ENCODE measurements at regions not wholly inside any gene's neighbourhood (a gene's known extent, or its start where the extent isn't known, plus 50 kb on each side); places are given as distances from the start of the nearest gene placed in this dataset.

DNA sequence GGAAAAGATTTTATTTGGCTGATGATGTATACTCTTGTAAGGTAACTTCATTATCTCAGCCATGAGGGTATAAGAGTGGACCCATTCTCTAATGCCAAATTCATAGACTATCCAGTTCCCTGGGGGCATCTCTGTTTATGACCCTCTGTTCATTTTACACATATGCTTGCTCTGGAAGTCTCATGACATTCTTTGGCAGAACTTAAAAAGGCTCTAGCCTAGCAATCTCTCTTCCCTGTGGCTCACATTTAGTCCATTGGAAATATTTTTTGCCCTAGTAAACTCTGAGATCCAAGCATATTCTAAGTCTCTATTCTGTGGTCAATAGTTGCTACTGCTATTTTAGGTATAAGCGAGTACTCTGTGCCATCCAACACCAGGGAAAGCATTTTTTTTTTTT is 1201.8 kb upstream of the ZEB2 start:
- no peak for DNase-seq

DNA sequence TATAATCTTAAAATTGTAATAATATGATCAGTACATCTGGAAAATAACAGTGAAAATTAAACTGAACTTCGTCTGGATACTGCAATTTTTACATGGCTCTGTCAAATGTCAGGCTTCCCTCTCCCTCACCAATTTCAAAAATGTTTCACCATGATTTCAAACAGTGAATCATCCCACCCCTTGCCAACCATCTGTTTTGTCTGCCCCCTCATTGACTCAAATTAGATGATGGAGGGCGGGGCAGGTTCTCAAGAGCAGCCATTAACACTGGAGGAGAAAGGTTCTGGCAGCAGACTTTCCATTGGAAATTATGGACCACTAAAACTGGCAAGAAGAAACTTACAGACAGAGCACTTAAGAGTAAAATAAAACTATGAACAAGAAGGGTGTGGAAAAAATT is 1195.7 kb upstream of the ZEB2 start:
- no peak for DNase-seq

DNA sequence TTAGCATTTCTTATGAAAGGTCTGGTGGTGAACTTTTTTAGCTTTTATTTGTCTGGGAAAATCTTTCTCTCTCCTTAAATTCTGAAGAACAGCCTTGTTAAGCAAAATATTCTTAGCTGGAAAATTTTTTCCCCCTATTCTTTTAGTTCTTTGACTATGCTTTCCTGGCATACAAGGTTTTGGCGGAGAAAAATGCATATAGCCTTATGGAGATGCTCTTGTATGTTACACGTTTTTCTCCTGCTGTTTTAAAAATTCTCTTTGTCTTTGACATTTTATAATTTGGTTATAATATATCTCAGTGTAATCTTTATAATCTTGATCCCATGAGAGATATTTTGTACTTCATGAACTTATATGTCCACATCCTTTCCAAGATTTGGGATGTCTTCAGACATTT is 1190.4 kb upstream of the ZEB2 start:
- no peak for DNase-seq

DNA sequence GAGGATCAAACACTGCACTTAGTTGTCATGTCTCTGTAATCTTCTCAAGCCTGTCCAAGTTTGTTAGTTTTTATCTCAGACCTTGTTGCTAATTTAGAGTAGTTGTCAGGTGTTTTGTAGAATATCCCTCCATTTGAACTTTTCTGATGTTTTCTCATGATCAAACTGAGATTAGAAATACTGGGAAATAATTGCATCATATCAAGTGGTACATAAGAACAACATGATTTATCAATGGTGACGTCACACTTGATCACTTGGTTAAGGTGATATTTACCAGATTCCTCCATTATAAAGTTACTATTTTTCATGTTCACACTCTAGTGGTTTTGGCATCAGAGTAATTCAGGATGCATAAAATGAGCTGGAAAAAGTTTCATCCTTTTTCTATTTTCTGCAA is 1182.4 kb upstream of the ZEB2 start:
- DNase-seq = no peak

DNA sequence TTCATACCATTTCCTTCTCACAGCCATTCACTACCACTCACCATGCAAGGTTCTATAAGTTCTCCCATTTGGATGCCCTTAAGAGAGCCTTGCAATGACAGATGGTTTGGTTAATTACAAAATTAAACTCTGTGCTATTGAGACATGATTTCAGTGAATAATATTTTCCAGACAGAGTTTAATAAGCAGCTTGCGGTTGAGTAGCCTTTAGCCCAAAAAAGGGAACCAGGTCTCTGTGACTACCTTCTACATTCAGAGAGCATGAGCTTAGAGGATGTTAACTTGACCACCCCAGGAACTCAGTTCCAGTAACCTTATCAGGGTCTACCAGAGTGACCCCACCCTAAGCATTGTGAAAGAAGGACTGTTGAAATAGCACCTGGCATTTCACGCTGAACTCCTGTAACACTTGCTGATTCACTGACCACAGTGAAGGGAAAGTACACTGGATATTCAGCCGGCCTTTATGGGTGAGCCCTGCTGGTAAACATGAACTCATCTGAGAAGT is 1173.1 kb upstream of the ZEB2 start:
- DNase-seq = no peak

DNA sequence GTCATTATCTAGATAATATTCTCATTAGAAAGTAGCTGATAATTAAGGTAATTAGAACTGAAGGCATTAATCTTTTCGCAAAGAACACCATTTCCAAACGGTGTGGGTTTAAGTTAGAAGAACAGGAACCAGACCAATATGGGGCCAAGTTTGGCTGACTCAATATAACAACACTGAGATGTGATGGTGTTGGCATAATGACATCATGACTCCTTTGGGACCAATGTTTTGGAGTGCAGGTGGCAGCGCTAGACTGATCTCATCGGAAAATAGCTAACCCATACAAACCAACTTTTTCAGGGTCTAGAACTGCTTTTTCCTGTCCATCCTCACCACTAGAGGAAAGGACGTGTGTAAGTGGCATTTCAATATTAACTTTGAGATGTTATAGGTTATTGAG is 1171.7 kb upstream of the ZEB2 start:
- DNase-seq = no peak

DNA sequence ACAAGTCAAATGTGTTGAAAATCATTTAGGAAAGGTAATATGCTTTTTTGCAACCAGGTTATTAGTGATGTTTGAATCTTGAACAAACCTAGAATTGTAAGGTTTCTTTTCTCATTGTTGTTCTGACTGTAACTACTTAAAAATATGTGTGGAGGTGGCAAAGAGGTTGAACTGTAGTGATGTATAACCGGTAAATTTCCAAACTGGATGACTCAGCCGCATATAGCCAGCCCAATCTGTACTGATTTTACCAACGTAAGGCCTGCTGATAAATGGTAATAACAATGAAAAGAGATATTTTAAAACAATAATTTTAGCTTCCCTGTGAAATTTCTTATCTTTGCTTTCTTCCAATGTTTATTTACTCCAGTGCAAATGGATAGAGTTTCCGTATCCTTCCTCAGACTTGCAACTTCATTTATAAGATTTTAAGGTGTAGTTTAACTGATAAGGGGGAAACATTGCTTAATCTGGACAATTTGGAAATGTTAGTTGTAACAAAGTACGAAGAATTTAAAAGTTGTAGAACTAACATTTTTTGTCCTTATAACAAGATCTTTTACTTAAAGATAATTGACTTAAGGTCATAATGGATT is 1170.4 kb upstream of the ZEB2 start:
- no peak for DNase-seq

DNA sequence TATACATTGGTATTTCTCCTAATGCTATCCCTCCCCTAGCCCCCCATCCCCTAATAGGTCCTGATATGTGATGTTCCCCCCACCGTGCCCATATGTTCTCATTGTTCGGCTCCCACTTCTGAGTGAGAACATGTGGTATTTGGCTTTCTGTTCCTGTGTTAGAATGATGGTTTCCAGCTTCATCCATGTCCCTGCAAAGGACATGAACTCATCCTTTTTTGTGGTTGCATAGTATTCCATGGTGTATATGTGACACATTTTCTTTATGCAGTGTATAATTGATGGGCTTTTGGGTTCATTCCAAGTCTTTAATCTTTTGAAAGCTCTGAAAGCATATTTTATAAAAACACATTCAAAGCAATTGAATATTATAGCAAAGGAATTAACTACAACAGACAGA is 1169.4 kb upstream of the ZEB2 start:
- DNase-seq = no peak

DNA sequence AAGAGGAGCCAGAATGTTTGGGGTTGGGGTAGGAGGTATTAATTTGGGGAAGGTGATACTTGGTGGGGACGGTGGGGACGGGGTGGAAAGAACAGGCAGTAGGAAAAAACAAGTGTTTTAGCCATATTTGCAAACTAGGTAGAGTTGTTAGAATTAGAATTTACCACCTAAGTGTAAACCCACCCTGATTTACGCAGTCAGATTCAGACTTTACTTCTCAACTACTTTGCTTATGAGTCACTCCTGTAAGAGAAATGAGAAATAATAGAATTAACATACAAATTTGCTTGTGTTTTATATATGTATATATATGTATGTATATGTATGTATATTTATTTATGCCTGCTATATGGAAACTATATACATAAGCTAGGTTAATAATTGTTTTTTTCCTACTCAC is 1168.2 kb upstream of the ZEB2 start:
- no peak for DNase-seq

DNA sequence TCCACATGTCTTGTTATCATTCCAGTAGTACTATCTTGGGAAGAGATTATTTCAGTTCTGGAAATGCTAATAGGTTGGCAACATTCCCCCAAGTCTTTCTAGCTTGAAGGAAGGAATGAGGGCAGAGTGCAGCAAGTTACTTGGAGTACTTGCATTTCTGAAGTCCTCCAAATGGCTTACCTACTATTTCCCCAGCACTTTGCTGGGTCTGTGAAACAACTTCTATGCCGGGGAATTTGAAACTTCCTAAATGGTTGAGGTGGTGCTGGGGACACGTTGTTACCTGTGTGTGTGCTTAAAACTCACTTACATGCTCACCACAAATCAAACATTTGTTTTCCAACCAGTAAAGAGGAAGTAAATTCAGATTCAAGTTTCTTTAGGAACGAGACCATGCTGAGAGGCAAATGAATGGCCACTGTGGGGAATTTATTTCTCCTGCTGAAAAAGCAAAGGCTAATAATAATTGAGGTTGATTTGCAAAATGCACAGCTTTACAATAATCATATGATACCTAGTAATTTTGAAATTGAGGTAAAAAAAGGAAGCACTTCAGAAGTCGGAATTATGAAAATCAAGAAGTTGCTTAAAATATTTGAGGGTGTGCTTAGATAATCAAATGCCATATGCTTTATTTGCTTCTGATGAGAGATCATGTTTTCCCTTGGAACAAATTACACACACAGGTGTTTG is 1167.7 kb upstream of the ZEB2 start:
- no peak for DNase-seq

DNA sequence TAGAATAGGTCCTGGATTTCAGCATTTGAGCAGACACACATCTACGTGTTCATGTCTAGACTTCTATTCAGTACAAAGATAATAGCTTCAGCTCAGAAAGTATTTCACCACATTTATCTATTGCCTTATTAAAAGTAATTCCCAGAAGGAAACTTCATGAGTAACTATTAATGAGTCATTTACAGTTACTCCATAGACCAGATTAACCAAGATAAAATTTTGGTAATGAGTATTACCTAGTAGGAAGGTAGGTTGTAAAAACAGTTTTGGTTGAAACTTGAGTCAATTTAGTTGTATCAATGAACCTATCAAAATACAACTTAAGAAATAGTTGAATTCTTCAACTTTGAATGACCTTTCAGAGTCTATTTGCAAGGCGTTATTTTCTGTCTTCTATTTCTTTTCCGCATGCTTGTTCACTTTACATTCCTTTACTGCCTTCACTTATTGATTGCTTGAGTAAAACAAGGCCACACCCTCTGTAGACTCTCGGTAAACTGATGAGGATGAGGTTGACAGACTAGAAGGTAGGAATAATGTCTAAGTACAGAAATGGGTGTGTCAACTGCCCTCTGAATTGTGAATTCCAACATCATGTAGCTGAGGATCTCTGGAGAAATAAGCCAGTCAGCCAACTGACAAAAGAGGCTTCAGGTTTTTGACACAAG is 1165.6 kb upstream of the ZEB2 start:
- DNase-seq = no peak

DNA sequence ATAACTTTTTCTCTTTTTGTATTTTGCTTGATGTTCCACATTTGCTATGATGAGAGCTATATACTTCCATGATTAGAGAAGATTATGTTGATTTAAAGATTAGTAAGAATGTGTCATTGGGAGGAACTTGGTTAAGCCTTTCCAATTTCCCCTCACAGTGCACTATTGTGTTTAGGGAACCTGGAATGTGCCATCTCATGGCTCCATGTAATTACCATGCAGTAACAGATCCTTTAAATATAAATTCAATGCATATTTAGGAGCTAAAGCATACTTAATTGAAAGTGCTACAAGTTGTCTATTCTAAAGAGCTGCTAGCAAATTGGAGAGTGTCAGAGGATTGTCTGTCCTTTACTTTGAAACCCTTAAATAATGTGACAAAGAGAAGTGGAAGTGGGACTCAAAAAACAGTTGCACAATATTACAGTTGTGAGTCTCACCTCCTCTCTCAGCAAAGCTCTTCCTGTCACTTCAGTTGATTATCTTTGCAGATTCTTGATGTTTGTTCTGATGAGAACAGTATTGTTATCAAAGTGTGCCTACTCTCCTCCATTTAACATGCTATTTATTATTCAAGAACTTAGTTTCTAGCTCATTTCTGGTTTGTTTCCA is 1162.7 kb upstream of the ZEB2 start:
- no peak for DNase-seq

DNA sequence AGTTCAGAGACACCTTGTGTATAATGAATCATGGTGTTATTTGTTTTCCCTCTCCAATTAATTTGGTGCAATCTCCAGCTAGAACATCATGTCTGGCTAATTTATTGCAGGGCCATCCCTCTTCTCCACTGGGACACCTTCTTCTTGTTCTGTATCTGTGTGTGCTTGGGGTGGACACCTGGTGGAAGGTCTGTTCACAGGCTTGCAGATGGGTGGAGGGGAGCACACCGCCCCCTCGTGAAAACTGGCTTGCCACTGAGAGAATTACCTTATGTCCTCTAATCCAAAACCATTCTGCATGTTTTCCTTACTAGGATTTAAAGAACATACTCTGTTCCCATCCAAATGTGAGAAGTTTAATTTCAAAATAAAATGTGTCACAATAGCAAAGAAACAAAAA is 1160.4 kb upstream of the ZEB2 start:
- no peak for DNase-seq

DNA sequence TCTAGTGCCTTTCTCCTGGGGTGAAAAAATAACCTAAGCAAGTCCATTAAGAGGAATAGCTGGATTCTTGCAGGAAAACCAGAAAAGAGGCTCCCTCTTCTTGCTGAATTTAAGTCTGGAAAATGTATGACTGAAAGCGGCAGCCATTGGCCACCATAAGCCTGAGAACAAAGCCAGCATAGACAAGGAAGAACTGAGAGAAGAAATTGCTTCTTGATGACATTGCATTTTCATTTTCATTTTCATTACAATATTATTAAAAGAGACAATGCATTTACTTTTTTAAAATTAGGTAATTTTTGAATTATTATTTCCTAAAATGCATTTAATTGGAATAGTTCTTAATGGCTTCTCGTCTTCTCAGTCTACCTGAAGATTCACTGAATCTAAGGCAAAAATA is 1157.5 kb upstream of the ZEB2 start:
- no peak for DNase-seq

DNA sequence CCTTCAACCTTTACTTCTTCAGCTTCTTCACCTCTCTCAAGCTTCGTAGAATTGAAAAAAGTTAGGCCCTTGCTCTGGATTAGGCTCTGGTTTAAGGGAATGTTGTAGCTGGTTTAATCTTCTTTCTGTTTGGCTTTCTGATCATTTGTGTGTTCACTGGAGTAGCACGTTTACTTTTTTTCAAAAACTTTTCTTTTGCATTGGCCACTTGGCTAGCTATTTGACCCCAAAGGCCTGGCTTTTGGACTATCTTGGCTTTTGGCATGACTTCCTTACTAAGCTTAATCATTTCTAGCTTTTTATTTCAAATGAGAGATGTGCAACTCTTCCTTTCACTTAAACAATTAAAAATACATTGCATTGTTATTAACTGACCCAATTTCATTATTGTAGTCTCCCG is 1154.8 kb upstream of the ZEB2 start:
- DNase-seq = no peak

DNA sequence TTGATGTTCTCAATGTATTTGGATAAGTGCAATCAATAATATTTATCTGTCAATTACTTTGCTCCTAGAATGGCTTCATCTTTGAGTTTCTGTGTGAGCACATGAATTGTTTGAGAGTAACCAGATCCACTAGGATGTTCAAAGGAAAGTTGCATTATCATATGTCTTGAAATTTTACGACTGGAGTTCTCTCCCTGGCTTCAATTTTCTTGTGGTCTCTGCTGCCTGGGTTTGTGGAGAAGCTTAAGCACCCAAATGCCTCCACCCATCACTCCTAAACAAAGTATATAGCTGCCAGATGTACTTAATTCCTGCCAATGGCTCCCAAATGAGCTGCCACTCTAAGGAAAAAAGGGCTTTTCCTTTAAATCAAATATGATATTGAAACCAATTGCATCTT is 1149.4 kb upstream of the ZEB2 start:
- no peak for DNase-seq

DNA sequence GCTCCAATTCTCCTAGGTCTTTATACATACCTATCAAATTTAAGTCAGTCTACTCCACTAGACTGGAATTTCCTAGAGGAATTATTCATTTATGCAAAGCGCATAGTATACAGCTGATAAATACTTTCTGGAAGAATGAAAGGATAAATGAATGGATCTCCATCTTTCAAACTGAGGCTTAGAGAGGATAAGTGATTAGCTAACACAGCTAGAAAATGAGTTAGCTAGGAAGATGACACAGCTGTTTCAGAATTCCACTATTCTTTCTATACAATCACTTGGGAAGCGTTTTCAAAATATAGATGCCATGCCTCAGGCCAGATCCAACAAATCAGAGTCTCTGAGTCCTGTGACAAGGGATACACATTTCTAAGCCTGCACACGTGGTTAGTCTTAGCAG is 1146.6 kb upstream of the ZEB2 start:
- DNase-seq = no peak

DNA sequence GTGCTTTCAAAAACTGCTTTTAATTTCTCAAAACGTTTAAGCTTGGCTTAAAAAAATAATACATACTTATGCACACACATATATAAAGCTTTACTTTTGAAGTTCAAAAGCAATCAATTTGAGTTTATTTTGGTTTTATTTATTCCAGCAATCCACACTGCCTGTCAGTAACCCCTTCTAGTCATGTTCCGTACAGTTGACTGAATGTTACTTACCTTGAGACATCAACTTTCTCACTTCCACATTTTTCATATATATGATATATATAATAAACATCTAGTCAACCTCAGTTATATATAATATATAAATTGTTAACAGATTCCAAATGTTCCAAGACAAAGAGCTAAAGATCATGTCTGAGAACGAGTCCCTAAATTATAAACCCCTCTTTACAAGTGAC is 1137.3 kb upstream of the ZEB2 start:
- no peak for DNase-seq

DNA sequence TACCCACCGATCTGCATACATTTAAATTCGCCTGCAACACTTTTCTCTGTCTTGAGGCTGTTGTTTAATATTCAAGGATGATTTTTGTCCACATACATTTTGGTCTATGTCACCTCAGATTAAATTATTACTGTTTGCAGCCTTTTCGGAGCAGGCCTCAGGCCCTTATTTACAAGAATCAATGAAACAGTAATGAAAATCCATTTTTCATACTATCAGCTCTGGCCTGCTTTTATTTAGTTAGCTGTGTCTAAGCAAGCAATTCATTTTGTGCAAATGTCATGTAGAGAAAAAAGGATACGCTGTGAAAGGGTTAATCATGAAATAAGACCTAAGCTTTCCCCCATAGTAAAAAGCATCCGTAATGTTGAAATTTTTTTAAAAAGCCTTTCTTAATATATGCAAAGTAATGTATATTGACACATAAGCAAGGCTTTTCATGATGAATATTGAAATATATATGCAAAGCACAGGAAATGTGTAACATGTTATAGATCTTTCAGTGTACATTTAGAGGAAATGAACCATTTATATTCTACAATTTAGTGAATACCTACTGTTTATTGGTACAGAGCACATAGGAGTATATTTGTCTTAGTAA is 1135.3 kb upstream of the ZEB2 start:
- no peak for DNase-seq

DNA sequence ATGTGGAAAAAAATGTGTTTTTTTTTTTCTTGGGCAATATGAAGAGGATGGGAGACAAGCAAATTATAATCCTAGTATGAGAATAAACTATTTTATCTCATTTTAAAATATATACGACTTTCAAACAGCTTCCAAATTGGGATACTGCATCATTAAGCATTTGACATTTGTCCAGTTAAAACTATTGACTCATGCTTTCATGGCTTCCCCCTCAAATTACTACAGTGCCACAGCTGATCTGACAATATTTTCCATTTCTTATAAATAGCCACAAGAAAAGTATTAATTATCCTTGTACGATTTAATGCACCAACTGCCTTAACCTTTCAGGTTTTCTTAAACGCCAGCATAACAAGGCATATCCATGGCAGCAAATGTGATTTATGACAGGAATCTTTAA is 1134.8 kb upstream of the ZEB2 start:
- DNase-seq = no peak

DNA sequence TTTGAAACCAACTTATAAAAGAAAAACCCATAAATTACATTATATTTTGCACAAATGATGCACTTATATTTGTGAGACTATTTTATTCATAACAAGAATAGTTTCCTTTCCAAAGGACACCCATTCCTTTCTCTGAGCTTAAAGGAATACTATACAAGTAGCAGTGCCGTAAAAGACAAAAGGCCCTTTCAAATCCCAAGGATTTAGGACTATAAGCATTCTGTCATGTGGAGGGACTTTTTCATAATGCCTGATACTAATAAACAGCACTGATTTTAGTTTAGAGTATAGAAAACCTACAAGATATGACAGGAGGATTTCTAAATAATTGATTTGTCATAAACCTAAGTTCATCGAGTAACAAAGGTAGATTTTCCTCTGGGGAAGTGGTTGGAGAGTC is 1134.2 kb upstream of the ZEB2 start:
- DNase-seq = no peak

DNA sequence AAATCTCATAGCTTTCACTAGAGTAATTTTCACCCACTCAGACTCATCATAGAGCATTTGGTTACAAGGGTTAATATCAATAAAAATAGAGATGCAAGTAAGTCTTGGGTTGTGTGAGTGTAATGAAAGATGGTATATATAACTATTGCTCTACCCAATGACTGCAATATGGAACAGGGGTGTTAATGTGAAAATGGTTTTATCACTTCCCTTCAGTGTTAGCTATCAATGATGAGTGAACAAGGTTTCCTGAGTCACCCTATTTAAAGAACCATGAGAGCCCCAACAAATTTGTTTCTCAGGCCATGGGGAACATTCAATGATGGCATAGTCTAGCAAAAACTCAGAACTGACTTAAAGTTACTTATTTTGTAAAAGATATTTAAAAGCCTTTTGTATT is 1133.6 kb upstream of the ZEB2 start:
- DNase-seq = no peak
